ENCODE measurements at regions not wholly inside any gene's neighbourhood (a gene's known extent, or its start where the extent isn't known, plus 50 kb on each side); places are given as distances from the start of the nearest gene placed in this dataset.
"Not testable (repeated sequence)": the region's sequence is repeated elsewhere in the genome, so short reads cannot be mapped to it uniquely, and the experiment has no call there.

DNA sequence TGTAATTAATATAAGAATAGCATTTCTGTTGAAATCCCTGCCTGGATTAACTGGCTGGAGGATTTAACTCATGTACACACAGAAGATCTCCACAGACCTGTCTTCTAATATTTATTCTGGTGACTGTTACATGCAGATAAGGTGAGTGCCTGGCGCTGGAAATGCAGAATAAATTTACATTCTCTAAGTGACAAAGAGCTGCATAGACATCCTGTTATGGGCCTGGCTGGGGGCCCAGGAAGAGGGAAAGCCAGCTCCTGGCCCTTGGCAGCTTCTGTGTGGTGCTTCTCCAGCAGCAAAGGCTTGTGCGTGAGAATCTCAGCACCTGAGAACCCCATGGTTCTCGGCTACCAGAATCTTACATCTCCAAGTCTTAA lies 446.6 kb downstream of the PTPRU start:
- Histone ChIP-seq H3K36me3 (ENCODE audit: control insufficient read depth in 2 of 2, insufficient read depth in 2 of 2, low read length in 1 of 2) (no peaks in the 10 kb centered on the region), H3K4me1 (ENCODE audit: control insufficient read depth in 2 of 2, insufficient read depth in 2 of 2, low read length in 2 of 2) (no peaks in the 10 kb centered on the region), H3K27me3 (ENCODE audit: control insufficient read depth in 2 of 2, insufficient read depth in 1 of 2, low read length in 1 of 2) (peaks cover 0 to 2% of the 10 kb centered on the region in 2 donors), H3K4me3 (ENCODE audit: low read length in 2 of 2) (no peak overlapping the region), H3K9me3 (ENCODE audit: control insufficient read depth in 2 of 2, insufficient read depth in 1 of 2, low read length in 1 of 2) (no peaks in the 10 kb centered on the region), H3K27ac (ENCODE audit: low read depth in 1 of 2, low read length in 1 of 2) (no peak overlapping the region)
- 50% methylated on average over 3 of the region's 3 CpGs for WGBS
- no peak for DNase-seq (ENCODE audit: low read depth in 6 of 9, low spot score in 9 of 9)

DNA sequence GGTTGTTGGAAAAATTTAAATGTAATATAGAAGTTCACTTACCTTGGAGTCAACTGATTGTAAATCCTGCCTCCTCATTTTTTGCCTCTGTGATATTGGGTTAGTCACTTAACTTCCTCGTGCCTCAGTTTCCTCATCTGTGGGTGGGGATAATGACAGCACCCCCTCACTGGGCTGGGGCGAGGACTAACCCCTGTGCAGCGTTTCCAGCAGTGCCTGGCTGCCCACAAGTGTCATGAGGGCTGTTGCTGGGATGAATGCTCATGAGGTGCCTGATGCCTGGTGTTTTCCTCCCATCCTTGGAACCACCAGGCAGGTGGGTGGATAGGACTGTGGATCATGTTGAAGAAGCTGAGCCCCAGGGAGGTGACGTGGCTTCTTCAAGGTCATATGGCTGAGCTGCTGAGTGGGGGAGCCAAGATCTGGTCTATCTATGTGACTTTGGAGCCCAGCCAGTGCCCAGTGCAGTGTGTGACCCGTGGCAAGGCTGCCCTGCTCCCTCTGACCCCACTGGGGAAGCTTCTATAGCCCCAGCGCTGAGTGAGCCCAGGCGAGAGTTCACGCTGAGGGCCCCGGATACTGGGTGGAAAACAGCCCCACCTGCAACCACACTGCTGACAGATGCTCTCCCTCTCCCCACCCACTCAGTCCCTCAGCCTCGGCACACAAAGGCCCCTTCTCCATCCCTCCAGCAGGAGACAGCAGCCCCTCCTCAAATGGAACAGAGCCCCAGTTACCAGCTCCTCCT lies 446.0 kb downstream of the PTPRU start:
- no peaks in the 10 kb centered on the region for H3K36me3 ChIP-seq (ENCODE audit: control insufficient read depth in 2 of 2, insufficient read depth in 2 of 2, low read length in 1 of 2)
- no peaks in the 10 kb centered on the region for H3K9me3 ChIP-seq (ENCODE audit: control insufficient read depth in 2 of 2, insufficient read depth in 1 of 2, low read length in 1 of 2)
- 72% methylated on average over 10 of the region's 10 CpGs for WGBS
- peaks cover 0 to 2% of the 10 kb centered on the region in 2 donors for H3K27me3 ChIP-seq (ENCODE audit: control insufficient read depth in 2 of 2, insufficient read depth in 1 of 2, low read length in 1 of 2)
- no peak for DNase-seq (ENCODE audit: low read depth in 6 of 9, low spot score in 9 of 9)
- H3K4me3 ChIP-seq (ENCODE audit: low read length in 2 of 2), result no peak overlapping the region
- no peak overlapping the region for H3K27ac ChIP-seq (ENCODE audit: low read depth in 1 of 2, low read length in 1 of 2)
- H3K4me1 ChIP-seq (ENCODE audit: control insufficient read depth in 2 of 2, insufficient read depth in 2 of 2, low read length in 2 of 2), result no peaks in the 10 kb centered on the region

DNA sequence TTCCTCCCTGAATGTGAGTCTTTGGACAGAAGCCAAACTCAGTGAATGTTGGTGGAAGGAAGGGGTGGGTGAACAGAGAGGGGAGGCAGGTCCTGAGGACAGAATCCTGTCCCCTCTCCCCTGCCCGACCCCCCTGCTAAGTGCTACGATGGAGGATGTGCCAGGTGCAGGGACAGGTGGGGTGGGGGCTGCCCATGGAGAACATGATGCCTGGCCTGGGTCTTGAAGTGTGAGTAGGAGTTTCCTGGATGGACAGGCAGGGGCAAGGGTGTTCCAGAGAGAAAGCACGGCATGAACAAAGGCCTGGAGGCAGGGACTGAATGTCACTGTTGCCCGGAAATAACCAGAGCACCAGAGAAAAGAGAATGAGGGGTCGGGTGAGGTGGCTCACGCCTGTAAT lies 445.1 kb downstream of the PTPRU start:
- H3K27ac ChIP-seq (ENCODE audit: low read depth in 1 of 2, low read length in 1 of 2); H3K27me3 ChIP-seq (ENCODE audit: control insufficient read depth in 2 of 2, insufficient read depth in 1 of 2, low read length in 1 of 2); DNase-seq (ENCODE audit: low read depth in 6 of 9, low spot score in 9 of 9); H3K9me3 ChIP-seq (ENCODE audit: control insufficient read depth in 2 of 2, insufficient read depth in 1 of 2, low read length in 1 of 2); H3K4me3 ChIP-seq (ENCODE audit: low read length in 2 of 2); H3K36me3 ChIP-seq (ENCODE audit: control insufficient read depth in 2 of 2, insufficient read depth in 2 of 2, low read length in 1 of 2); H3K4me1 ChIP-seq (ENCODE audit: control insufficient read depth in 2 of 2, insufficient read depth in 2 of 2, low read length in 2 of 2): not testable (repeated sequence)
- 84% methylated on average over 6 of the region's 6 CpGs for WGBS

DNA sequence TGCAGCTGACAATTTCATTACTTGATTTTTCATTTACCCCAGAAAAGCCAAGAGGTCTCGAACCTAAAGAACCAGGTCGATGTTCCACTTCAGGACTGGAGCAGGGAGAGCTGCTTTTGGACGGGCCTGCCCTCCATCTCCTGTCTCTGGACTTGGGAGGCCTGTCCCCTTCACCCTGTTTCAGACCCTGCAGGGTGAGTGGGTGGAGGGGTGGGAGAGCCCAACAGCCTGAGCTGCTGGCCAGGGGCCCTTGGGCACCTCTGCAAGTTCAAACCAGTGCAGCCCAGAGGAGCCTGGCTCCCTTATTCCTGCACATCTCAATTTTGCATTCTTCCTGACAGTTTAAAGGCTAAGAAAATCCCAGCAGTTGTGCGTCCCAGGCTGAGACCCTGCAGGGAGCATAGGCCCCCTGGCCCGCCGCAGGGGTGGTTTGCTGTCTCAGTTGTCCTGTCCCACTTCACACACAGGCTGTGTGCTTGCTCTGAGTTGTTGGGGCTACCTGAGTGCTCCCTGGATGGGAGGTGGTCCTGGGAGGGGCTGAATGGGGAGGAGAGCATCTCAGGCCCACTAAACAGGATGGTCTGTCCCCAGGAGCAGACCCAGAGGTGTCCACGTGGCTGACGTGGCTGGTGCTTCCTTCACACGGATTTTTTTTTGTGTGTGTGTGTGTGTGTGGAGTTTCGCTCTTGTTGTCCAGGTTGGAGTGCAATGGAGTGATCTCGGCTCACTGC lies 443.7 kb downstream of the PTPRU start:
- no peaks in the 10 kb centered on the region for H3K4me1 ChIP-seq (ENCODE audit: control insufficient read depth in 2 of 2, insufficient read depth in 2 of 2, low read length in 2 of 2)
- H3K27me3 ChIP-seq (ENCODE audit: control insufficient read depth in 2 of 2, insufficient read depth in 1 of 2, low read length in 1 of 2), result no peaks in the 10 kb centered on the region
- H3K27ac ChIP-seq (ENCODE audit: low read depth in 1 of 2, low read length in 1 of 2), result no peak overlapping the region
- no peak overlapping the region for H3K4me3 ChIP-seq (ENCODE audit: low read length in 2 of 2)
- H3K9me3 ChIP-seq (ENCODE audit: control insufficient read depth in 2 of 2, insufficient read depth in 1 of 2, low read length in 1 of 2), result no peaks in the 10 kb centered on the region
- H3K36me3 ChIP-seq (ENCODE audit: control insufficient read depth in 2 of 2, insufficient read depth in 2 of 2, low read length in 1 of 2), result no peaks in the 10 kb centered on the region
- 92% methylated on average over 11 of the region's 11 CpGs for WGBS
- no peak for DNase-seq (ENCODE audit: low read depth in 6 of 9, low spot score in 9 of 9)

DNA sequence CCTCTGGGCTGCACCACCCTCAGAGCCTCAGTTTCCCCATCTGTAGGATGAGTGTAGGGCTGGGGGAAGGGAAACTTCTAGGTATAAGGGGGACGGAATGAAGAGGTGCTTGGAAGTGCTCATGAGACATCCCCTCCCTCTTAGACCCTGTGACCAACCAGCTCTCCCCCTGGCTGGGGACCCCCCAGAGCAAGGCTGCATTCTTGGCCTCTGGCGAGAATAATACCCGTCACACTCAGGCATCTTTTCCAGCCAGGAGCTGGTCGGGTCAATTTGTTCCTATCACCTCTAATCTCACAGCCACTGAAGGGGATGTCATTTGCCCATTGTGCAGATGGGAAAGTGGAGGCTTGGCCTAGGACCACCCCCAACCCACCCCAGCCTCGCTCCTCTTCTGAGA lies 443.0 kb downstream of the PTPRU start:
- Histone ChIP-seq H3K9me3 (ENCODE audit: control insufficient read depth in 2 of 2, insufficient read depth in 1 of 2, low read length in 1 of 2) (no peaks in the 10 kb centered on the region), H3K27ac (ENCODE audit: low read depth in 1 of 2, low read length in 1 of 2) (no peak overlapping the region), H3K27me3 (ENCODE audit: control insufficient read depth in 2 of 2, insufficient read depth in 1 of 2, low read length in 1 of 2) (no peaks in the 10 kb centered on the region), H3K4me1 (ENCODE audit: control insufficient read depth in 2 of 2, insufficient read depth in 2 of 2, low read length in 2 of 2) (no peaks in the 10 kb centered on the region), H3K36me3 (ENCODE audit: control insufficient read depth in 2 of 2, insufficient read depth in 2 of 2, low read length in 1 of 2) (no peaks in the 10 kb centered on the region), H3K4me3 (ENCODE audit: low read length in 2 of 2) (no peak overlapping the region)
- no peak for DNase-seq (ENCODE audit: low read depth in 6 of 9, low spot score in 9 of 9)
- WGBS, result 95% methylated on average over 5 of the region's 5 CpGs

DNA sequence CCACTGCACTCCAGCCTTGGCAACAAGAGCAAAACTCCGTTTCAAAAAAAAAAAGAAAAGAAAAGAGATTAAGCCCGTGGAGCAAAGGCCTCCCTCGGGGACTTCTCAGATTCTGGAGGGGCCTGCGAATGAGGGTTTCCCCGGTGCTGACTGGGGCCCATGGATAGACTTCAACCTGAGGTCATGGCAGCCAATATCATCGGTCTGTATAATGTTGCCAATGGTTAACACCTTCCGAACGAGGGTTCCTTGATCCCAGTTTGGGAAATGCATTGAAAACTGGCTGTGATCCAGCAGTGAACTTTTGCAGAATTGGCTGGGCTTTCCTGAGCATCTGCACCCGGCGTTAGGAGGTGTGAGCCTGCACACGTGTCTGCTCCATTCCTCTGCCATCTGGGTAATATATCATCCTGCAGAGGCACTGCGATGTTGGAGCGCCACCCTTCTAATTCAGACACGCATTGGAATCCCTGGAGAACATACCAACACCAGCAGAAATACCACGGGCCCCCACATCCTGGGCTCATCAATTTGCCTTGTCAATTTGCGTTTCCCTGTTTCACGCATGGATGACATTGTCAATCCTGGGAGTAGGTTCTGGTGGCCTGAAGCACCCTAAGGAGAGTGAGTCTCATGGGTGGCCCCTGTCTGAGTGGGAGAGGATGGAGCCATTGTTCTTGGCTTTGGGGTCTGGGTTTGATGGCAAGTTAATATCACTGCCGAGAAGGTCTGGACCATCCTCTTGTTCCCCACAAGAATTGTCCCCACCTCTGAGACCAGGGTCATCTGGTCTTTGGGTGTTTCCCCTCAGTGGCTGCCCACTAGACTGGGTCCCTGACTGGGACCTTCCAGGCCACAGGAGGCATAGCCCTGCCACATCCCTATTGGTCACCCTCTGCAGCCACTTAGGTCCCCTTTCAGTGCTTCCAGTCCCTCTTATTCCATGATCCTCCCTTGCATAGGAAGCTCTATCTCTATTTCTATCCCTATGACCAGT lies 441.0 kb downstream of the PTPRU start:
- 77% methylated on average over 18 of the region's 18 CpGs for WGBS
- DNase-seq (ENCODE audit: low read depth in 6 of 9, low spot score in 9 of 9), result no peak
- Histone ChIP-seq H3K27me3 (ENCODE audit: control insufficient read depth in 2 of 2, insufficient read depth in 1 of 2, low read length in 1 of 2) (no peaks in the 10 kb centered on the region), H3K27ac (ENCODE audit: low read depth in 1 of 2, low read length in 1 of 2) (no peak overlapping the region), H3K4me1 (ENCODE audit: control insufficient read depth in 2 of 2, insufficient read depth in 2 of 2, low read length in 2 of 2) (no peaks in the 10 kb centered on the region), H3K36me3 (ENCODE audit: control insufficient read depth in 2 of 2, insufficient read depth in 2 of 2, low read length in 1 of 2) (no peaks in the 10 kb centered on the region), H3K4me3 (ENCODE audit: low read length in 2 of 2) (no peak overlapping the region), H3K9me3 (ENCODE audit: control insufficient read depth in 2 of 2, insufficient read depth in 1 of 2, low read length in 1 of 2) (no peaks in the 10 kb centered on the region)

DNA sequence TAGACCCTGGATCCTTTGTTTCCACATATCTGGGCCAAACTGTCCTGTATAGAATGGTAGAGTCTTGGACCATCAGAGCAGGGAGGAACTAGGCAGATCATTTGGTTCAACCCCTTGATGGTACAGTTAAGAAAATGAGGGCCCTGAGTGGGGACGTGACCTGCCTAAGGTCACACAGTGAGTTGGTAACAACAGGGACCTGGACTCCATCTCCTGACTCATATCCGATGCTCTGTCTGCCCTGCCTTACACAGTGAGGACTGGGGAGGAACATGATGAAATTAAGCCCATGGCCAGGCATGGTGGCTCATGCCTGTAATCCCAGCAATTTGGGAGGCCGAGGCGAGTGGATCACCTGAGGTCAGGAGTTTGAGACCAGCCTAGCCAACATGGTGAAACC lies 440.2 kb downstream of the PTPRU start:
- 52% methylated on average over 4 of the region's 4 CpGs for WGBS
- no peak overlapping the region for H3K27ac ChIP-seq (ENCODE audit: low read depth in 1 of 2, low read length in 1 of 2)

DNA sequence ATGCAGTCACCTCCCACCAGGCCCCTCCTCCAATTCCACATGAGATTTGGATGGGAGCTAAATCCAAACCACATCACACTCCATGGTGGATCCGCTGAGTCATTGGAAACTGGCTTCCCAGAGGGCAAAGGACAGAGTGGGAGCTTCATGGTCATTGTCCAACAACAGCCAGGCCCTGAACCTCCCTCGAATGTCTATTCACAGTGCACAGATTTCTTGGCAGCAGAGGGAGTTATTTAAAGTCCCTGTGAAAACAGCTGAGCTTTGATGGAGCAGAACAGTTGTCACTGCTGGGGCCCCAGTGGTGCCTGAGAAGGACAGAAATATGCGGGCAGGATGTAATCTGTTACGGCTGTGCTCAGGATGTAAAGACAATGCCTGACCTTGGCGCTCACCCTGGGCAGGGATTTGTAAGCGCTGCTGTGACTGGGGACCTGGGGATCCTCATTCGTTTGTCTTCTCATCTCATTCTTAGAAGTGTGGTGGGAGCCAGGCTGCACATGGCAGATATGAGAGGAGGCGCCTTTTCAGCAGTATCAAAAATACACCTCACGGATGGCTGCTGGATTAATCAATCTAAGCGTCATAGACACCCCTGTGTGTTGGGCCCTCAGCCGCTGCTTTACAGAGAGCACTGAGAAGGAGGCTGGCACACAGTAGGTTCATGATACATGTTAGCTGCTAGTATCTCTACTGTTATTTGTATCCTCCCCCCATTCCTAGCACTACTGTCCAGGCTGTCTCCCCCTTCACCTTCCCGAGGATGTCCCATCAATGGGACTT lies 439.4 kb downstream of the PTPRU start:
- Histone ChIP-seq H3K9me3 (ENCODE audit: control insufficient read depth in 2 of 2, insufficient read depth in 1 of 2, low read length in 1 of 2) (no peaks in the 10 kb centered on the region), H3K4me1 (ENCODE audit: control insufficient read depth in 2 of 2, insufficient read depth in 2 of 2, low read length in 2 of 2) (no peaks in the 10 kb centered on the region), H3K36me3 (ENCODE audit: control insufficient read depth in 2 of 2, insufficient read depth in 2 of 2, low read length in 1 of 2) (no peaks in the 10 kb centered on the region), H3K4me3 (ENCODE audit: low read length in 2 of 2) (no peak overlapping the region), H3K27me3 (ENCODE audit: control insufficient read depth in 2 of 2, insufficient read depth in 1 of 2, low read length in 1 of 2) (no peaks in the 10 kb centered on the region), H3K27ac (ENCODE audit: low read depth in 1 of 2, low read length in 1 of 2) (no peak overlapping the region)
- WGBS, result 67% methylated on average over 12 of the region's 12 CpGs
- DNase-seq (ENCODE audit: low read depth in 6 of 9, low spot score in 9 of 9), result no peak

More for the DNA sequence above, 440.2 kb downstream of the PTPRU start:
- no peak for DNase-seq (ENCODE audit: low read depth in 6 of 9, low spot score in 9 of 9)
- H3K36me3 ChIP-seq (ENCODE audit: control insufficient read depth in 2 of 2, insufficient read depth in 2 of 2, low read length in 1 of 2), result no peaks in the 10 kb centered on the region
- no peaks in the 10 kb centered on the region for H3K27me3 ChIP-seq (ENCODE audit: control insufficient read depth in 2 of 2, insufficient read depth in 1 of 2, low read length in 1 of 2)
- H3K9me3 ChIP-seq (ENCODE audit: control insufficient read depth in 2 of 2, insufficient read depth in 1 of 2, low read length in 1 of 2), result no peaks in the 10 kb centered on the region
- H3K4me3 ChIP-seq (ENCODE audit: low read length in 2 of 2), result no peak overlapping the region
- no peaks in the 10 kb centered on the region for H3K4me1 ChIP-seq (ENCODE audit: control insufficient read depth in 2 of 2, insufficient read depth in 2 of 2, low read length in 2 of 2)
